ENCODE measurements at regions not wholly inside any gene's neighbourhood (a gene's known extent, or its start where the extent isn't known, plus 50 kb on each side); places are given as distances from the start of the nearest gene placed in this dataset.

DNA sequence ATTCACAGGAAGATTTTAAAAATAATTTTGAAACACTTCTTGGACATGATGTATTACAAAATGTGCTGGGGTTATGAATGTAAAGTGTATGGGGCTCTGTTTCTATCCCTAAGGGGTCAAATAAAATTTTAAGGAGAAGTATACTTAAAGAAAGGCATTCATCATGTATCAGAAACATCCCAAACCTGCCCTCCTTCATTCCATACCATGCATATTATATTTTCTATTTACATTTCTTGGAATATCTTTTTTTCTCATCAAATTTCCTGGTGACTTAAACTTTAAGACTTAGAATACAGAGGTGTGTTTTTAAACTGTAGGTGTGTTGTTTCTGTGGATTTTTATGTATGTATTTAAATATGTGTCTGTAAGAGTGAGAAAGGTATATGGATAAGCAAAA, 96.1 kb upstream of the ADAMTS19 start:
- H3K79me2 ChIP-seq (ENCODE audit: insufficient read depth, low read length) = no peaks in the 10 kb centered on the region
- H4K20me1 ChIP-seq (ENCODE audit: insufficient read depth) = no peaks in the 10 kb centered on the region
- ATAC-seq (no peak), DNase-seq (ENCODE audit: low read depth, low spot score) (no peak)
- RAD21 ChIA-PET (ENCODE audit: low non-redundant PET in 1 of 2, low total read pairs in 2 of 2, uncharacterized antibody in 2 of 2, unreplicated experiment in 2 of 2) = no interaction called here
- no peaks in the 10 kb centered on the region for H3K36me3 ChIP-seq (ENCODE audit: control insufficient read depth in 1 of 2, insufficient read depth in 2 of 2, low read length in 2 of 2)
- no peaks in the 10 kb centered on the region for H3K9me2 ChIP-seq (ENCODE audit: insufficient read depth)
- H3K27me3 ChIP-seq (ENCODE audit: insufficient read depth, low read length) = no peaks in the 10 kb centered on the region
- no peak overlapping the region for H3K27ac ChIP-seq (ENCODE audit: low read depth, low read length)
- H3K9ac ChIP-seq (ENCODE audit: low read length) = no peak overlapping the region
- no peaks in the 10 kb centered on the region for H3K4me1 ChIP-seq (ENCODE audit: control insufficient read depth in 1 of 2, insufficient read depth in 2 of 2, low read length in 2 of 2)
- intact Hi-C loops (cut with micrococcal nuclease) = loop anchor here (5.0 kb wide), 1 partner anchor 403 kb away; no protein-coding TSS in a partner anchor
- no peak overlapping the region for H2AFZ ChIP-seq (ENCODE audit: low read depth, low read length, poor library complexity, severe bottlenecking)
- no peak overlapping the region for H3K4me2 ChIP-seq (ENCODE audit: low read length)
- CTCF ChIA-PET = no interaction called here
- no peak overlapping the region for H3K4me3 ChIP-seq (replicated peaks in 1 of 2; ENCODE audit: low read depth in 1 of 2, low read length in 2 of 2)
- no peak for TF ChIP-seq TCF7L2 (IDR thresholded peaks at IDR 0.05; ENCODE audit: borderline replicate concordance, extremely low read depth, insufficient read depth, insufficient read length)
- TF ChIP-seq ATF3 (IDR thresholded peaks at IDR 0.05) = no peak
- TF ChIP-seq EZH2phosphoT487 (IDR thresholded peaks at IDR 0.05; ENCODE audit: borderline replicate concordance) = no peak
- TF ChIP-seq ELF1 (IDR thresholded peaks at IDR 0.05; ENCODE audit: borderline replicate concordance, low read depth) = no peak
- no peak for TF ChIP-seq SP1 (IDR thresholded peaks at IDR 0.05; ENCODE audit: low read depth)
- TF ChIP-seq CBX3 (IDR thresholded peaks at IDR 0.05; ENCODE audit: low read depth) = no peak
- no peak for TF ChIP-seq CTCF (IDR thresholded peaks at IDR 0.05 in 2 of 3, conservative IDR thresholded peaks at IDR 0.05 in 1 of 3; ENCODE audit: borderline replicate concordance in 1 of 3, insufficient read depth in 1 of 3, low read depth in 2 of 3, low read length in 2 of 3)
- TF ChIP-seq ZNF274 (IDR thresholded peaks at IDR 0.05; ENCODE audit: low read depth, low read length) = no peak
- no TSS peak for BruUV-seq (replicated peaks)
- POLR2A ChIA-PET = no interaction called here
- 0 out of 4 replicates have a peak, but pooled peaks cover 0 to 4% of the 10 kb centered on the region in 2 experiments for H3K9me3 ChIP-seq (ENCODE audit: control insufficient read depth in 1 of 2, insufficient read depth in 1 of 2, low read depth in 1 of 2, low read length in 2 of 2)

DNA sequence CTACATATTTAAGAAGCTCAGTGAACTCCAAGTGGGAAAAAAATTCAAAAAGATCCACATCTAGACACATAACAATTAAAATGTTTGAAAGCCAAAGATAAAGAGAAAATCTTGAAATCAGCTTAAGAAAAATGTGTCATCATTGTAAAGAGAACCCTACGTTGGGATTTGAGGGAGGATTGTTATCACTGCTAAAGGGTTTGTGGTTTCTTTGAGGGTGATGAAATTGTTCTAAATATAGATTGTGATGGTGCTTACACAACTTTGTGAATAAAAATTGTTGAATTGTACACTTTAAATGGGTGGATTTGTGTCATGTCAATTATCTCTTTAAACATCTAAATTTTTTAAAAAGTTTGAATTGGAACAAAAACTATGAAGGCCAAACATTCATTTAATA, 92.2 kb upstream of the ADAMTS19 start:
- Histone ChIP-seq H3K4me3 (replicated peaks in 1 of 2; ENCODE audit: low read depth in 1 of 2, low read length in 2 of 2) (no peak overlapping the region), H3K27ac (ENCODE audit: low read depth, low read length) (no peak overlapping the region), H3K27me3 (ENCODE audit: insufficient read depth, low read length) (no peaks in the 10 kb centered on the region), H3K9me2 (ENCODE audit: insufficient read depth) (no peaks in the 10 kb centered on the region), H3K4me2 (ENCODE audit: low read length) (no peak overlapping the region), H4K20me1 (ENCODE audit: insufficient read depth) (no peaks in the 10 kb centered on the region), H3K4me1 (ENCODE audit: control insufficient read depth in 1 of 2, insufficient read depth in 2 of 2, low read length in 2 of 2) (no peaks in the 10 kb centered on the region), H3K79me2 (ENCODE audit: insufficient read depth, low read length) (no peaks in the 10 kb centered on the region), H3K9me3 (ENCODE audit: control insufficient read depth in 1 of 2, insufficient read depth in 1 of 2, low read depth in 1 of 2, low read length in 2 of 2) (0 out of 4 replicates have a peak, but pooled peaks cover 0 to 4% of the 10 kb centered on the region in 2 experiments), H3K36me3 (ENCODE audit: control insufficient read depth in 1 of 2, insufficient read depth in 2 of 2, low read length in 2 of 2) (no peaks in the 10 kb centered on the region), H2AFZ (ENCODE audit: low read depth, low read length, poor library complexity, severe bottlenecking) (no peak overlapping the region), H3K9ac (ENCODE audit: low read length) (no peak overlapping the region)
- ChIA-PET RAD21 (ENCODE audit: low non-redundant PET in 1 of 2, low total read pairs in 2 of 2, uncharacterized antibody in 2 of 2, unreplicated experiment in 2 of 2) (no interaction called here), POLR2A (no interaction called here), CTCF (no interaction called here)
- no peak for TF ChIP-seq ATF3 (IDR thresholded peaks at IDR 0.05)
- TF ChIP-seq, protein P1, sequence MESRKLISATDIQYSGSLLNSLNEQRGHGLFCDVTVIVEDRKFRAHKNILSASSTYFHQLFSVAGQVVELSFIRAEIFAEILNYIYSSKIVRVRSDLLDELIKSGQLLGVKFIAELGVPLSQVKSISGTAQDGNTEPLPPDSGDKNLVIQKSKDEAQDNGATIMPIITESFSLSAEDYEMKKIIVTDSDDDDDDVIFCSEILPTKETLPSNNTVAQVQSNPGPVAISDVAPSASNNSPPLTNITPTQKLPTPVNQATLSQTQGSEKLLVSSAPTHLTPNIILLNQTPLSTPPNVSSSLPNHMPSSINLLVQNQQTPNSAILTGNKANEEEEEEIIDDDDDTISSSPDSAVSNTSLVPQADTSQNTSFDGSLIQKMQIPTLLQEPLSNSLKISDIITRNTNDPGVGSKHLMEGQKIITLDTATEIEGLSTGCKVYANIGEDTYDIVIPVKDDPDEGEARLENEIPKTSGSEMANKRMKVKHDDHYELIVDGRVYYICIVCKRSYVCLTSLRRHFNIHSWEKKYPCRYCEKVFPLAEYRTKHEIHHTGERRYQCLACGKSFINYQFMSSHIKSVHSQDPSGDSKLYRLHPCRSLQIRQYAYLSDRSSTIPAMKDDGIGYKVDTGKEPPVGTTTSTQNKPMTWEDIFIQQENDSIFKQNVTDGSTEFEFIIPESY (IDR thresholded peaks at IDR 0.05; ENCODE audit: extremely low read depth, insufficient replicate concordance, low read length) = no peak
- no peak for TF ChIP-seq SRF (IDR thresholded peaks at IDR 0.05; ENCODE audit: low read depth)
- no peak for TF ChIP-seq EZH2 (IDR thresholded peaks at IDR 0.05)
- TF ChIP-seq MAX (IDR thresholded peaks at IDR 0.05) = no peak
- TF ChIP-seq CBX3 (IDR thresholded peaks at IDR 0.05; ENCODE audit: low read depth) = no peak
- no peak for TF ChIP-seq YY1 (IDR thresholded peaks at IDR 0.05; ENCODE audit: extremely low read depth, insufficient replicate concordance, low read depth, low read length)
- no peak for TF ChIP-seq CEBPB (IDR thresholded peaks at IDR 0.05; ENCODE audit: low read depth)
- no peak for TF ChIP-seq EGR1 (IDR thresholded peaks at IDR 0.05; ENCODE audit: low read depth)
- no peak for TF ChIP-seq ZFX (IDR thresholded peaks at IDR 0.05)
- ATAC-seq = no peak
- DNase-seq (ENCODE audit: low read depth, low spot score) = no peak
- intact Hi-C loops (cut with micrococcal nuclease) = no loop called here
- BruUV-seq (replicated peaks) = no TSS peak
